Suprapubic skin (tissue), 4 donors: ENCODE measurements at regions not wholly inside any gene's neighbourhood (a gene's known extent, or its start where the extent isn't known, plus 50 kb on each side); places are given as distances from the start of the nearest gene placed in this dataset.
"Not testable (repeated sequence)": the region's sequence is repeated elsewhere in the genome, so short reads cannot be mapped to it uniquely, and the experiment has no call there.

Source experiments
- DNase-seq, 2 donors: peaks; one replicate each; pipeline ENCODE4 v3.0.0-alpha.2; 2019; ENCODE audit warnings: low spot score in 2 of 2
- H3K27ac ChIP-seq: fragments of 200-600 bp; sonication (generic); one replicate; pipeline ENCODE4 v1.5.1; 2019
- H3K27me3 ChIP-seq: fragments of 200-600 bp; sonication (generic); one replicate; pipeline ENCODE4 v1.5.1; 2019
- H3K36me3 ChIP-seq: fragments of 200-600 bp; sonication (generic); one replicate; pipeline ENCODE4 v1.5.1; 2019
- H3K4me1 ChIP-seq: fragments of 200-600 bp; sonication (generic); one replicate; pipeline ENCODE4 v1.5.1; 2019
- H3K4me3 ChIP-seq: fragments of 200-600 bp; sonication (generic); one replicate; pipeline ENCODE4 v1.5.1; 2019; ENCODE audit warnings: mild to moderate bottlenecking
- H3K9me3 ChIP-seq: fragments of 200-600 bp; sonication (generic); one replicate; pipeline ENCODE4 v1.5.1; 2019
- CTCF ChIP-seq, 2 donors: fragments of 200-600 bp in 1 of 2; fragments of 450-650 bp in 1 of 2; sonication (generic) in 1 of 2; IDR thresholded peaks; one replicate each; pipeline ENCODE4 v1.5.1; 2016 to 2019; ENCODE audit warnings: antibody characterized with exemption in 2 of 2, mild to moderate bottlenecking in 1 of 2, moderate library complexity in 1 of 2
- EP300 ChIP-seq: sonication (generic); formaldehyde crosslinking; IDR thresholded peaks from one replicate; pipeline ENCODE4 v1.6.1; 2017; ENCODE audit warnings: antibody characterized with exemption
- POLR2A ChIP-seq, 2 donors: fragments of 450-650 bp; IDR thresholded peaks; one replicate each; pipeline ENCODE4 v1.6.1; 2017; ENCODE audit warnings: antibody characterized with exemption in 2 of 2, mild to moderate bottlenecking in 2 of 2, moderate library complexity in 2 of 2
- POLR2AphosphoS5 ChIP-seq, 3 donors: sonication (generic); formaldehyde crosslinking; IDR thresholded peaks; one replicate each; pipeline ENCODE4 v1.6.1; 2017; ENCODE audit warnings: antibody characterized with exemption in 3 of 3
- WGBS: methylation state at CpG from one replicate; pipeline ENCODE4 v1.1.5; 2018; 5-methylcytosine and 5-hydroxymethylcytosine counted together

- Histone ChIP-seq H3K27ac (no peak overlapping the region), H3K4me1 (no peaks in the 10 kb centered on the region), H3K27me3 (no peaks in the 10 kb centered on the region), H3K4me3 (no peak overlapping the region), H3K9me3 (peaks cover 7% of the 10 kb centered on the region), H3K36me3 (no peaks in the 10 kb centered on the region)
- TF ChIP-seq POLR2A (IDR thresholded peaks at IDR 0.05): no peak
- no peak for TF ChIP-seq EP300
- TF ChIP-seq POLR2AphosphoS5 (IDR thresholded peaks at IDR 0.05): no peak
- no peak for TF ChIP-seq CTCF (IDR thresholded peaks at IDR 0.05)
- DNase-seq: no peak
- WGBS: 70% methylated on average over 4 of the region's 4 CpGs
These were observed 621.1 kb upstream of the LRFN5 start for GRCh38 chr14:40985584-40985983.

DNA sequence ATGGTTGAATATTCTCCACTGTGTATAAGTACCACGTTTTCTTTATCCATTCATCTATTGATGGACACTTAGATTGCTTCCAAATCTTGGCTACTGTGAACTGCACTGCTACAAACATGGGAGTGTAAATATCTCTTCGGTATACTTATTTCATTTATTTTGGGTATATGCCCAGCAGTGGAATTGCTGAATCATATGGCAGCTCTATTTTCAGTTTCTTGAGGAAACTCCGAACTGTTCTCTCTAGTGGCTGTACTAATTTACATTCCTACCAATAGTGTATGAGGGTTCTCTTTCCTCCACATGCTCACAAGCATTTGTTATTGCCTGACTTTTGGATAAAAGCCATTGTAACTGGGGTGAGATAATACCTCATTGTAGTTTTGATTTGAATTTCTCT lies 623.1 kb upstream of the LRFN5 start:
- no peaks in the 10 kb centered on the region for H3K27me3 ChIP-seq
- no peak for DNase-seq
- WGBS: 50% methylated on average over 3 of the region's 3 CpGs
- no peaks in the 10 kb centered on the region for H3K9me3 ChIP-seq
- H3K4me1 ChIP-seq: no peaks in the 10 kb centered on the region
- no peak overlapping the region for H3K27ac ChIP-seq
- TF ChIP-seq POLR2A (IDR thresholded peaks at IDR 0.05) (no peak), EP300 (no peak), POLR2AphosphoS5 (IDR thresholded peaks at IDR 0.05) (no peak), CTCF (IDR thresholded peaks at IDR 0.05) (no peak)
- no peaks in the 10 kb centered on the region for H3K36me3 ChIP-seq
- H3K4me3 ChIP-seq: no peak overlapping the region

DNA sequence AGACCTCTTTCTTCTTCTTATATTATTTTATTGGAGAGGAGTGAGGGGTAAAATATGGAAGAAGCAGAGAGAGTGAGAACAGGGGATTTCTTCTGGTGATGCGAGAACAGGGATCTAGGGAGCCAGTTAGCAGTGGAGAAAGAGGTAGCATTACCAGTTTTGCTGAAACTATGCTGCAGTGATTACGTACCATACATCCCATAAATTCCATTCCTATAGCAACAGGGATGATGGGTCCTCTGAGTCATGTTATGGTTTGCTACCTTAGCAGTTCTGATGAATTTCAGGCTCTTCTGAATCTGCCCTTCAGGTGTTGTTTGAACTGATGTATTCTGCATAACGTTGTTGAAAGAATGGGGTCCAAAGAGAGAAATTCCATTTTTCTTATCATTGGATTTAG lies 625.4 kb upstream of the LRFN5 start:
- Histone ChIP-seq H3K27ac (no peak overlapping the region), H3K36me3 (no peaks in the 10 kb centered on the region), H3K9me3 (no peaks in the 10 kb centered on the region), H3K4me3 (no peak overlapping the region), H3K27me3 (no peaks in the 10 kb centered on the region), H3K4me1 (no peaks in the 10 kb centered on the region)
- no peak for DNase-seq
- WGBS: 60% methylated on average over 3 of the region's 3 CpGs
- TF ChIP-seq POLR2AphosphoS5 (IDR thresholded peaks at IDR 0.05): no peak
- no peak for TF ChIP-seq CTCF (IDR thresholded peaks at IDR 0.05)
- no peak for TF ChIP-seq EP300
- no peak for TF ChIP-seq POLR2A (IDR thresholded peaks at IDR 0.05)

DNA sequence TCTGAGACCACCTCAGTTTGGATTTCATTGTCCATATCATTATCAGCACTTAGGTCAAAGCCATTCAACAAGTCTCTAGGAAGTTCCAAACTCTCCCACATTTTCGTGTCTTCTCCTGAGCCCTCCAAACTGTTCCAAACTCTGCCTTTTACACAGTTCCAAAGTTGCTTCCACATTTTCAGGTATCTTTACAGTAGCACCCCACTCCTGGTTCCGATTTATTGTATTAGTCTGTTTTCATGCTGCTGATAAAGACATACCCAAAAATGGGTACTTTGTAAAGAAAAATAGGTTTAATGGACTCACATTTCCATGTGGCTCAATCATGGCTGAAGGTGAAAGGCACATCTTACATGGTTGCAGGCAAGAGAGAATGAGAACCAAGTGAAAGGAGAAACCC lies 646.4 kb upstream of the LRFN5 start:
- H3K4me1 ChIP-seq, H3K36me3 ChIP-seq, DNase-seq, H3K27ac ChIP-seq, H3K4me3 ChIP-seq, H3K9me3 ChIP-seq, H3K27me3 ChIP-seq: not testable (repeated sequence)
- 83% methylated on average over 2 of the region's 2 CpGs for WGBS

GRCh38 chr14:40955131-40955505 lies 651.6 kb upstream of the LRFN5 start:
- Histone ChIP-seq H3K4me1 (no peaks in the 10 kb centered on the region), H3K9me3 (peaks cover 5% of the 10 kb centered on the region), H3K36me3 (no peaks in the 10 kb centered on the region), H3K27ac (no peak overlapping the region), H3K27me3 (no peaks in the 10 kb centered on the region), H3K4me3 (no peak overlapping the region)
- no peak for DNase-seq
- WGBS: 87% methylated on average over 2 of the region's 2 CpGs
- no peak for TF ChIP-seq POLR2A (IDR thresholded peaks at IDR 0.05)
- TF ChIP-seq EP300: no peak
- TF ChIP-seq CTCF (IDR thresholded peaks at IDR 0.05): no peak

DNA sequence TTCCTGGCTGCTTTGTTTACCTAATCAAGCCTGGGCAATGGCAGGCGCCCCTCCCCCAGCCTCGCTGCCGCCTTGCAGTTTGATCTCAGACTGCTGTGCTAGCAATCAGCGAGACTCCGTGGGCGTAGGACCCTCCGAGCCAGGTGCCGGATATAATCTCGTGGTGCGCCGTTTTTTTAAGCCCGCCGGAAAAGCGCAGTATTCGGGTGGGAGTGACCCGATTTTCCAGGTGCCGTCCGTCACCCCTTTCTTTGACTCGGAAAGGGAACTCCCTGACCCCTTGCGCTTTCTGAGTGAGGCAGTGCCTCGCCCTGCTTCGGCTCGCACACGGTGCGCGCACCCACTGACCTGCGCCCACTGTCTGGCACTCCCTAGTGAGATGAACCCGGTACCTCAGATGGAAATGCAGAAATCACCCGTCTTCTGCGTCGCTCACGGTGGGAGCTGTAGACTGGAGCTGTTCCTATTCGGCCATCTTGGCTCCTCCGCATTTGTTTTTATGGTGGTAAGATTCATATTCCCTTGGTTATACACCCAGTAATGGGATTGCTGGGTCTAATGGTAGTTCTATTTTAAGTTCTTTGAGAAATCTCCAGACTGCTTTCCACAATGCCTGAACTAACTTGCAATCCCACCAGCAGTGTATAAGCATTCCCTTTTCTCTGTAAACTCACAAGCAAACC lies 652.1 kb upstream of the LRFN5 start:
- 96% methylated on average over 16 of the region's 34 CpGs for WGBS
- not testable (repeated sequence) for H3K36me3 ChIP-seq

More for the DNA sequence above, 652.1 kb upstream of the LRFN5 start:
- H3K4me3 ChIP-seq, H3K4me1 ChIP-seq, H3K27me3 ChIP-seq, H3K27ac ChIP-seq, DNase-seq, H3K9me3 ChIP-seq: not testable (repeated sequence)
